Stimulated activated CD4-positive, alpha-beta T cell treated with anti-CD3 and anti-CD28 coated beads, Interleukin-1b, Interleukin-23, amount 100 ng/mL, for 48 hours (primary cell): ENCODE measurements at regions not wholly inside any gene's neighbourhood (a gene's known extent, or its start where the extent isn't known, plus 50 kb on each side); places are given as distances from the start of the nearest gene placed in this dataset.

Experiments
- DNase-seq: peaks from one replicate; pipeline ENCODE4 v3.0.0-alpha.2; 2020

GRCh38 chr13:82758044-82758443 lies 1124.2 kb downstream of the SLITRK1 start:
- no peak for DNase-seq

DNA sequence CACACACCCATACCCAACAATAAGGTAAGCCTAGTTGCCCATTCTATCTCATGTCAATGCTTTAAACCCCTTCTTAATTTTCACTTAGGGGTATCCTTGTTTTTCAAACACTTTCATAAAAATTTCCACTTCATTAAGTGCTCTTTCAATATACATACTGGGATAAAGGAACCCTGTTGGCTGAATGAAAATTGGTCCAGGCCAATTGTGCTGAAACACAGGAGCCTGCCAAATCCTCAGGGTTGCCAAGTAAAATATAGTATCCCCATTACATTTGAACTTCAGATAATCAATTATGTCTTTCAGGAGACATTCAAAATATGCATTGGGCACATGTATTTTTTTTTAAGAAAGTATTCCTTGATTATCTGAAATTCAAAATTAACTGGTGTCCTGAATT lies 1131.1 kb downstream of the SLITRK1 start:
- DNase-seq, result no peak

GRCh38 chr13:82749551-82749950 lies 1132.7 kb downstream of the SLITRK1 start:
- DNase-seq, result no peak

DNA sequence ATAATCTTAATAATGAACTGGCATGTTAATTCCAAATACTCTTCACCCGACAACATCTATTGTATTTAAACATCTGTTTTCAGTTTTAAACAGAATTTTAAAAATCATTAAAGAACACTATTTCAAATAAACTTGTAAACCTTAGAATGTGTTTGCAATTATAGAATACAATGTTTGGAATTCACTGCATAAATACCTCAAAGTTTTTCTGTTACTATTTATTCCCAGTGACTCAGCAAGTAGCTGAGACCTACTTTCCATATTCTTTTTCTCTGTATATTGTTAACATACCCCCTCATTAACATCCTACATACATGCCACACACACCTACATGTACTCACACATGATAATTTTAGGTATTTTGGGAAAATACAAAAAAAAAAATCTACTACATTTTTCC lies 1134.3 kb downstream of the SLITRK1 start:
- DNase-seq, result no peak

DNA sequence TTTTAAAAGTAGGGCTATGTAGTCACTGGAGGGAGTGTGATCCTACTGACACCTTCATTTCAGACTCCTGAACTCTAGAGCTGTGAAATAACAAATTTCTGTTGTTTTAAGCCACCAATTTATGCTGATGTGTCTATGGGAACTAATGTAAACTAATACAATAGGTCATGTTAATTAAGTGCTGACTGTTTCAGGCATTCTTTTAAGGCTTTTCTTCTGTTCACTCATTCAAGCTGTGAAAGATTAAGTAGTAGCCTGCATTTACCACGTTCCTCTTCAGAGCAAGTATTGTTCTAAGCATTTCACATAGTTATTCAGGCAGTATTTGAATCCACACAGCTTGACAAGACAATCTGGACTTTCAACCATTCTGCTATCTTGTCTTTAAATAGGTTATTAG lies 1135.0 kb downstream of the SLITRK1 start:
- DNase-seq, result no peak

- DNase-seq, result no peak
Observed at GRCh38 chr13:82740442-82740841, 1141.8 kb downstream of the SLITRK1 start.

DNA sequence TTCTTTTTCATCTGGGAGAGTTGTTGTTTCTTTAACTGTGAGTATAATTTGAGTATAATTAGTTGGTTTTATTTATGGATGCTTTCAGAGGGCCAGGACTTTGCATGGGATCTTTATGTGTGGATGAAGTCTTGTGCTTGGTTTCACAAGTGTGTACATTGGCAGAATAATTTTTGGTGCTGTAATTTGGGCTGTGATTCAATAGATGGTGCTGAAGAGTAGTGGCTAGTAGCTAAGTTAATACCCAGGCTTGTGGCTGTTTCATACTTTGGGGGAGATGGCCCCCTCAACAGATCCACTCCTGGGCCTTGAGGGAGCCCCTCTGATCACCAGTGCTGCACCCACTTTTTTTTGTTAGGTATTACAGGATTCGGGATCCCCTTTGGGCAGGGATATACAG lies 1142.4 kb downstream of the SLITRK1 start:
- DNase-seq, result no peak

GRCh38 chr13:82729401-82729800 lies 1152.9 kb downstream of the SLITRK1 start:
- no peak for DNase-seq

DNA sequence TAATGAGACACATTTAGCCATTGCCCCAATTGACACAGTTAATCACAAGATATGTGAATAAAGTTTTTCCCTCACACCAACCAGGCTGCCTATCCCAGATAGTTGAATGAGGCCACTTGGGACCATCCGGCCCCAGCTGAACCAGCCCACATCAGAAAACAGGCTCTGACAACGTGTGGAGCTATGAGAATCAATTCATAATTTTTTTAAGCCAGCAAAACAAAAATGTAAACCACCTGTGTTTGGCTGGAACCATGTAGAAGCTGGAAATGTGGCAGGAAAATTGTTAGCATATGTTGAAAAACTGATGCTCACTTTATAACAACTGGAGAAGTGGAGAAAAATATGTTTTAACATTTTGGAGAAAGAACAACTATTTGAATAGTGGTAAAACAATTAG lies 1161.3 kb downstream of the SLITRK1 start:
- no peak for DNase-seq

DNA sequence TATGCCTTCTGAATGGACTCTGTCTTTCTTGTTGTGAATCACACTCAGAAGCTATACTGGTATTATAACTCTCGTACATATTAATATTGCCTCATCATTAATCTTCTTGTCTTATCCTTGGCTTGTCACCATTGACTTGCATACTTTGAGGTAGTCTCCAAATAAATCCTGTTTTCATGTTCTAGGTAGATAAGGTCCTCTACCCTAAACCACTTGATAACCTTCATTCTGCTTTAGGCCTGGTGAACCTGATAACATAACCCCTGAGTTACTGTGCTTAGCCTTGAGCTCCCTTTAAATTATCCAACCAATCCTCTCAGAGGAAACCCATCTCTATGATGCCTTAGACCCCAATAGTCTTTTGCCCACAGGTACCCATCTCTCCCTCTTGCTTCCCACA lies 1162.3 kb downstream of the SLITRK1 start:
- no peak for DNase-seq

- no peak for DNase-seq
Observed at GRCh38 chr13:82717249-82717648, 1165.0 kb downstream of the SLITRK1 start.

GRCh38 chr13:82713687-82714405 lies 1168.4 kb downstream of the SLITRK1 start:
- DNase-seq, result no peak

GRCh38 chr13:82702513-82702912 lies 1179.8 kb downstream of the SLITRK1 start:
- no peak for DNase-seq

DNA sequence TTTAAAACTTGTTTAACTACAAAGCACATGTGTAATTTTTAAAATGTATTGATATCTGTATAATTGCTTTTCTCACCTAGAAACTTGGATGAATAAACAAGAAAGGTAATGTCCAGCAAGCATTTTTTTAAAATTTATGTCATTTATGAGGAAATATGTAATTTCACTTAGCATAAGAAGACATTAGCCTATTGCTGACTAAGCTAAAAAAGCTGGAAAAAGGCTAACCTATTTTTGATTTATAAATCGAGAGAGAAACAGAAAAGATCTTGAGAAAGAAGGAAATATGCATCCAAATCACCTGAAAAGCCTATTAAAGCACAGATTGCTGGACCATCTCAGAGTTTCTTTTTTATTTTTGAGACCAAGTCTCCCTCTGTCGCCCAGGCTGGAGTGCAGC lies 1181.3 kb downstream of the SLITRK1 start:
- DNase-seq, result no peak

GRCh38 chr13:82698941-82699340 lies 1183.3 kb downstream of the SLITRK1 start:
- DNase-seq, result no peak

GRCh38 chr13:82698383-82698782 lies 1183.9 kb downstream of the SLITRK1 start:
- no peak for DNase-seq

GRCh38 chr13:82693607-82694006 lies 1188.7 kb downstream of the SLITRK1 start:
- DNase-seq, result no peak

DNA sequence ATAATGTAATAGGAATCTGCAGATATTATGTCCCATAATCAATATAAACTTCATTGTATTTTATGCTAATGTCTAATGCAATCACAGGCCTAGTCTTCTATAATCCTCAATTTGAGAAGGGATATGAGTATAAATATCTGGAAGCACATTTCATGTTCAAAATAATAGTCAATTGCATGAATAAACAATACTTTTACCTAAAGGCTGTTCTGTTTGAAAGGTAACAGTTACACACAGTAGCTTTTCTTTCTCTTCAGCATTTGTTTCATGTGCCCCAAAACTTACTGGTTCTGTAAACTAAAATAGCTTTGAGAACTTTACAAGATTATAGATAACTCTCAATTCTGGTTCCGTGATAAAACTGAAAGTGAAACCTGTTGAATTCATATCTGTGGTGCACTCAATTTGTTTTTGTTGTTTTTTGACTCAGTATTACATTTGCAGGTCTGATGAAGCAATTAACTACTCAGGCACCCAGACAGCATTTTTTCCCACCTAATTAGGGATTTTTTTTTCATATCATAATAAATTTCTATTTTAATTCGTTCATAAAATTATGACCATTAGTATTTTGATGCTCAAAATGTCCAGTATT lies 1193.8 kb downstream of the SLITRK1 start:
- DNase-seq, result no peak

- no peak for DNase-seq
Observed at GRCh38 chr13:82687884-82688283, 1194.4 kb downstream of the SLITRK1 start.

DNA sequence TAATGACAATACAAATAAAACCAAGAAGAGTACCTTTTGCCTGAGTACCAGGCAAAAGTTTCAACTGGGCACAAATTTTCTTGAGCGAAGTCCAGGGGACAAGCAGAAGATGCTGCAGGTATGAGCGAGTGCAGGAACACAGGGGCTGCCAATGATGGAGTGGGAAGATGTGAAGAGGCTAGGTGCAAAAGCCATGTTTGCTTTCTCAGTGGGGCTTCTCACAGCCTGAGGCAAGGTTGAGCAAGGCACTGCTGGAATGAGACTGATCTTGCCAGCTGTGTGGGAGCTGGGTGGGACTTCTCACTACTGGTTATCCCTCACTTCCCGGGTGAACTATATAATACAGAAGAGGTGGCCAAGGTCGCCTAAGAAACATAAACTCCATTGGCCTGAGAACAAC lies 1200.7 kb downstream of the SLITRK1 start:
- DNase-seq, result no peak

DNA sequence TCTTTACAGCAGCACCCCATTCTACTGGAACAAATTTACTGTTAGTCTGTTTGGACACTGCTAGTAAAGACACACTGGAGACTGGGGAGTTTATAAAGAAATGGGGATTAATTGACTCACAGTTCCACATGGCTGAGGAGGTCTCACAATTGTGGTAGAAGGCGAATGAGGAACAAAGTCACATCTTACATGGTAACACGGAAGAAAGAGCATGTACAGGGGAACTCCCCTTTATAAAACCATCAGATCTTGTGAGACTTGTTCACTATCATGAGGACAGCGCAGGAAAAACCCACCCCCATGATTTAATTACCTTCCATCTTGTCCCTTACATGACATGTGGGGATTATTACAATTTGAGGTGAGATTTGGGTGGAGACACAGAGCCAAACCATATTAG lies 1204.2 kb downstream of the SLITRK1 start:
- DNase-seq, result no peak

GRCh38 chr13:82675024-82675423 lies 1207.2 kb downstream of the SLITRK1 start:
- no peak for DNase-seq

DNA sequence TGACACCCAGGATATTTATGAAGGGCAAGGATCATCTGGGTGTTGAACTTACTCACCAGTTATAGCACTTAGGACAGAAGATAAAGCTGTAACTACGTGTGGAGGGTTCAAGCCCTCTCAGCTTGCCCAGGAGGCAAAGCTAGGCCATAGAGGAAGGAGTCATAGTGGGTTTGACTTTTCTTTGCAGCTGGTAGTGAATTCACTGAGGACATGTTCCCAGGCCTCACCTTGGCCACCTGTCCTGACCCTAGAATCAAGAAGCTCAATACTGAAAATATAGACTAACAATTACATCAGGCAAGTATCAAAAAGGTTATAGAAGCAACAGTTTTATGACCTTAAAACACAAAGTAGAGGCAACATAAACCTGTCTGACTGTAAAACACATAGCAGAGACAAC lies 1207.7 kb downstream of the SLITRK1 start:
- no peak for DNase-seq

DNA sequence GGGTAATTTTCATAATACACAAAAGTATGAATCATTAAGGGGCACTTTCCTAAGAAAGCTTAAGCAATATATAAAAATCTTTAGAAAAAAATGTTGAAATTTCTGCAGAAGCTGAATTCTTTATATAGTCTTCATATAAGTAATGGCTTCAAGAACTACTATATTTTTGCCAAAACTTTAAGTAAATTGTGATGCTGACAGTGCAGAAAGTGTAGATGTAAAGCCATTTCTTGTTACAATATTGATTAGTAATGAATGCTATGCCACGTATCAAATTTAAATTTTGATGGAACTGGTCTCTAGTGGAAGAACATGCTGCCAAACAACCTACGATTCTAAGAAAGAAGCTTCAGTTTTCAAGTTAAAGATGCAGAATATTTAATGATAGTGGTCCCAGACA lies 1210.0 kb downstream of the SLITRK1 start:
- DNase-seq, result no peak

DNA sequence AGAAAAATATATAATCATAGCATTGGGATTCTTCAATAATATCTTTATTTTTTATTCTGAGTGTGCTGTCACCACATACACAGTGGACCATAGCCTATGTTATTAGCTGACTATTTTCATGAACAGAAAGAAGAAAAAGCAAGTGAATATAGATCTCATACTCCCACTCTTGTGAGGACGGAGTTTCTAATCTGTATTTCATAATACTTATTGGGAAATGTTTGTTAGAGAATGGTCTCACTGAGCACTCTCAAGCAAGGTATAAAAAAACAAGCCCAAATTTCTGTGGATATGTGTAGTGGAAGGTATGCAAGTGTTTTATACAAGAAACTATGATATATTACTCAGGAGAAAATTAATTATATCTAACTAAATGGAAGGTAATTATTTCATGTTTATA lies 1218.1 kb downstream of the SLITRK1 start:
- DNase-seq, result no peak
